GM12875 (cell line): ENCODE measurements at regions not wholly inside any gene's neighbourhood (a gene's known extent, or its start where the extent isn't known, plus 50 kb on each side); places are given as distances from the start of the nearest gene placed in this dataset.

Experiments
- H3K4me3 ChIP-seq: one replicate; pipeline ENCODE4 v1.5.1; 2011; ENCODE audit warnings: low read depth, low read length, control low read depth
- CTCF ChIP-seq: IDR thresholded peaks from 2 replicates; pipeline ENCODE4 v1.5.1; 2011; ENCODE audit warnings: low read depth, mild to moderate bottlenecking, control low read depth, inconsistent platforms, low read length, moderate library complexity, borderline replicate concordance; ENCODE audit not compliant: insufficient read depth

- H3K4me3 ChIP-seq: no peak overlapping the region
Measured at GRCh38 chr6:21800948-21801438, 207.4 kb downstream of the SOX4 start.

GRCh38 chr6:21801446-21802174 is 208.1 kb downstream of the SOX4 start:
- TF ChIP-seq CTCF: no peak
- H3K4me3 ChIP-seq: no peak overlapping the region

More at GRCh38 chr6:21800948-21801438, 207.4 kb downstream of the SOX4 start:
- TF ChIP-seq CTCF: no peak

GRCh38 chr6:21802175-21802822 is 208.7 kb downstream of the SOX4 start:
- no peak for TF ChIP-seq CTCF
- no peak overlapping the region for H3K4me3 ChIP-seq

GRCh38 chr6:21804941-21805610 is 211.5 kb downstream of the SOX4 start:
- TF ChIP-seq CTCF: no peak
- H3K4me3 ChIP-seq: no peak overlapping the region

GRCh38 chr6:21807299-21808044 is 213.9 kb downstream of the SOX4 start:
- H3K4me3 ChIP-seq: no peak overlapping the region

More at GRCh38 chr6:21807299-21808044, 213.9 kb downstream of the SOX4 start:
- no peak for TF ChIP-seq CTCF
